ENCODE measurements at regions not wholly inside any gene's neighbourhood (a gene's known extent, or its start where the extent isn't known, plus 50 kb on each side); places are given as distances from the start of the nearest gene placed in this dataset.
"Not testable (repeated sequence)": the region's sequence is repeated elsewhere in the genome, so short reads cannot be mapped to it uniquely, and the experiment has no call there.

GRCh38 chr9:84501587-84501986 lies 161.0 kb upstream of the SLC28A3 start:
- no peak for DNase-seq (ENCODE audit: low read depth in 2 of 3, low spot score in 1 of 3)

- DNase-seq (ENCODE audit: low read depth in 2 of 3, low spot score in 1 of 3), result no peak
Observed at GRCh38 chr9:84502066-84502465, 161.5 kb upstream of the SLC28A3 start.

DNA sequence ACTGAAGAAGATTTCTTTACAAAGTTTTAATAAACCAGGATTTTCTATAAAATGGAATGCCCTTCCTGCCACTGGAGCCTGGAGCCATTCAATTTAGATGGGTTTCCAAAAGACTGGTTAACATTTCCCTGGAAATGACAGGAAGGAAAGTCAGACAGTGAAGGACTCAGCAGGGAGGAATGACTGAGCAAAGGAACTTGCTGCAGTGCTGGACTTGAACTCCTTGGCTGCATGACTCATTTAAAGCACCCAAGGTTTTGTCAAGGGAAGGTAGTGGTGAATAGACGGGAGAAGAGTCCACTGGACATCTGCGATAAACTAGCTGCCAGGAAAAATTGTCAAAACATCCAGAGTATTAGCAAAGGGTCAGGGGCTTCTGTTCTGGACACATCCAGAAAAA lies 163.8 kb upstream of the SLC28A3 start:
- DNase-seq (ENCODE audit: low read depth in 2 of 3, low spot score in 1 of 3), result no peak

GRCh38 chr9:84511651-84512050 lies 157.9 kb upstream of the NTRK2 start:
- DNase-seq (ENCODE audit: low read depth in 2 of 3, low spot score in 1 of 3), result no peak

DNA sequence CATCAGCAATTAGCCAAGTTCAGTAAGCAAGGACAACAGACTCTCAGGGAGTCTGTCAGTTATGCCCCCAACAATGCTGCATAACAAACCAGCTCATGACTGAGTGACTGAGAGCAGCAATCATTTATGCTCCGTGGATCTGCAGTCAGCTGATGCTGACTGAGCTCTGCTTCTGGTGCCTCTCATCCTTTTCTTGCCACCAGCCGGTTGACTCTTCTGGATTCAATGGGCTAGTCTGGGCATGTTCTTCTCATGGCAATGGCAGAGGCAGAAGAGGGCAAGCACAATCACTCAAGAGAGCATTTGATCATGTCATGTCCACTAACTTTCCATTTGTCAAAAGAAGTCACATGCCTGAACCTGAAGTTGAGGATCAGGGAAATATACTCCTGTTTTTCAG lies 157.0 kb upstream of the NTRK2 start:
- no peak for DNase-seq (ENCODE audit: low read depth in 2 of 3, low spot score in 1 of 3)

- no peak for DNase-seq (ENCODE audit: low read depth in 2 of 3, low spot score in 1 of 3)
Observed at GRCh38 chr9:84513473-84513872, 156.1 kb upstream of the NTRK2 start.

GRCh38 chr9:84513979-84514378 lies 155.6 kb upstream of the NTRK2 start:
- no peak for DNase-seq (ENCODE audit: low read depth in 2 of 3, low spot score in 1 of 3)

GRCh38 chr9:84514421-84514820 lies 155.1 kb upstream of the NTRK2 start:
- DNase-seq (ENCODE audit: low read depth in 2 of 3, low spot score in 1 of 3), result no peak

- no peak for DNase-seq (ENCODE audit: low read depth in 2 of 3, low spot score in 1 of 3)
Observed at GRCh38 chr9:84517026-84517425, 152.5 kb upstream of the NTRK2 start.

- no peak for DNase-seq (ENCODE audit: low read depth in 2 of 3, low spot score in 1 of 3)
Observed at GRCh38 chr9:84519413-84519812, 150.1 kb upstream of the NTRK2 start.

DNA sequence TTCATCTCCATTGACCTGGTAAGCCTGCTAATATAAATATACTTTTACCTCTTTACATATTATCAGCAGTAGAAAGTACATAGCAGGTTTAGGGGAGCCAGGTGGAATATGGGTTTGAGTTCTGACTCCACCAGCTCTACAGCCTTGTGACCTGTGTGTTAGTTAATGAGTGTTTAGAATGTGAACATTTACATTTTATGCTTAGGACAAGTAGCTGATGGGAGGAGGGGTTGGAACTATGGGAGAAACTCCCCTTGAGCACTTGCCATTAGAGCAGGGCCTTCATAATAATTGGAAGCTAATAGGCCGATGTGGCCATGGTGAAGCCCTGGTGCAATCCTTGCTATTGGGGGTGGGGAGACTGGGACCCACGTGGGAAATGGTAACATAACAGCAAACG lies 148.3 kb upstream of the NTRK2 start:
- DNase-seq (ENCODE audit: low read depth in 2 of 3, low spot score in 1 of 3), result no peak

DNA sequence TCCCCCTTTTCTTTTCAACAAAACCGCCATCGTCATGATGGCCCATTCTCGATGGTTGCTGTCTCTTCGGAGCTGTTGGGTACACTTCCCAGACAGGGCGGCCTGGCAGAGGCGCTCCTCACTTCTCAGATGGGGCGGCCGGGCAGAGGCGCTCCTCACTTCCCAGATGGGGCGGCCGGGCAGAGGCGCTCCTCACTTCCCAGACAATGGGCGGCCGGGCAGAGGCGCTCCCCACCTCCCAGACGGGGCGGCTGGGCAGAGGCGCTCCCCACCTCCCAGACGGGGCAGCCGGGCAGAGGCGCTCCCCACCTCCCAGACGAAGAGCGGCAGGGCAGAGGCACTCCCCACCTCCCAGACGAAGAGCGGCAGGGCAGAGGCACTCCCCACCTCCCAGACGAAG lies 143.3 kb upstream of the NTRK2 start:
- not testable (repeated sequence) for DNase-seq (ENCODE audit: low read depth in 2 of 3, low spot score in 1 of 3)

DNA sequence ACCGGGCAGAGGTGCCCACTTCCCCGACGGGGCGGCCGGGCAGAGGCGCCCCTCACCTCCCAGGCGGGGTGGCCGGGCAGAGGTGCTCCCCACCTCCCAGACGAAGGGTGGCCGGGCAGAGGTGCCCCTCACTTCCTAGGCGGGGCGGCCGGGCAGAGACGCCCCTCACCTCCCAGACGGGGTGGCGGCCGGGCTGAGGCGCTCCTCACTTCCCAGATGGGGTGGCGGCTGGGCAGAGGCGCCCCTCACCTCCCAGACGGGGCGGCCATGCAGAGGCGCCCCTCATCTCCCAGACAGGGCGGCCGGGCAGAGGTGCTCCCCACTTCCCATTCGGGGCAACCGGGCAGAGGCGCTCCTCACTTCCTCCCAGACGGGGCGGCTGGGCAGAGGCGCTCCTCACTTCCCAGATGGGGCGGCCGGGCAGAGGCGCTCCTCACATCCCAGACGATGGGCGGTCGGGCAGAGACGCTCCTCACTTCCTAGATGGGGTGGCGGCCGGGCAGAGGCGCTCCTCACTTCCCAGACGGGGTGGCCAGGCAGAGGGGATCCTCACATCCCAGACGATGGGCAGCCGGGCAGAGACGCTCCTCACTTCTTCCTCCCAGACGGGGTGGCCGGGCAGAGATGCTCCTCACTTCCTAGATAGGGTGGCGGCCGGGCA lies 142.3 kb upstream of the NTRK2 start:
- not testable (repeated sequence) for DNase-seq (ENCODE audit: low read depth in 2 of 3, low spot score in 1 of 3)

GRCh38 chr9:84535973-84536372 lies 133.6 kb upstream of the NTRK2 start:
- DNase-seq (ENCODE audit: low read depth in 2 of 3, low spot score in 1 of 3), result not testable (repeated sequence)

DNA sequence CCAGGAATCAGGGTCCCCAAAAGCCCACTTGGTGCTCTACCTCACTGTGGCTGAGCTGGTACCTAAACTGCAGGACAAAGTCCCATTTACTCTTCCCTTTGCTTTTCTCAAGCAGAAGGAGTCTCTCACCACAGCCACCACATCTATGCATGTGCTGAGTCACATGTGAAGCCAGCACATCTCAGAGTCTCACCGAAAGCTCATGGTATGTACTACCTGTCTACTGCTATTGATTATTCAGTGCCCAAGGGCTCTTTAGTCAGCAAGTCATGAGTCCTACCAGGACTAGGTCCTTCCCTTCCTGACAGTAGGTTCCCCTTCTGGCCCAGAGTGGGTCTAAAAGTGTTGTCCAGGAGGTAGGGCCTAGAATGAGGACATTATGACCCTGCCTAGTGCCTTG lies 130.7 kb upstream of the NTRK2 start:
- DNase-seq (ENCODE audit: low read depth in 2 of 3, low spot score in 1 of 3), result no peak

GRCh38 chr9:84542554-84542953 lies 127.0 kb upstream of the NTRK2 start:
- no peak for DNase-seq (ENCODE audit: low read depth in 2 of 3, low spot score in 1 of 3)

- no peak for DNase-seq (ENCODE audit: low read depth in 2 of 3, low spot score in 1 of 3)
Observed at GRCh38 chr9:84554069-84554664, 115.4 kb upstream of the NTRK2 start.

DNA sequence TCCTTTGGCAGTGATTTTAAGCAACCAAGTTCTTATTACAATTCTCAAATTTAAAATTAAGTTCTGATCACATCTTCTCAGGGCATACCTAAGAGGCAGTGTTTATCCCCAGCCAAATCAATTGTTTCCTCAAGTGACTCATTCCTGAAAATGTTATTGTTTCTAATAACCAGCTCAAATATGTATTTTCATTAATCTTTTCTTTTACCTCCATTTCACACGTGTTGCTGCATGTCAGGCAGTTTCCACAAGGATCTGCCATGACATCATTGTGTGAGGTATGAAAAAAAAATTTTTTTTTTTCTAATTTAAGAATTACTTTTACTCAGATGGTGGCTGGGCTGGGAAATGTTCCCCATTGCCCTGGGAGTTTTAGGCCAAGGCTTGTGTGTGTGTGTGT lies 113.0 kb upstream of the NTRK2 start:
- no peak for DNase-seq (ENCODE audit: low read depth in 2 of 3, low spot score in 1 of 3)

GRCh38 chr9:84557751-84558150 lies 111.8 kb upstream of the NTRK2 start:
- no peak for DNase-seq (ENCODE audit: low read depth in 2 of 3, low spot score in 1 of 3)

GRCh38 chr9:84563691-84564090 lies 105.8 kb upstream of the NTRK2 start:
- no peak for DNase-seq (ENCODE audit: low read depth in 2 of 3, low spot score in 1 of 3)

DNA sequence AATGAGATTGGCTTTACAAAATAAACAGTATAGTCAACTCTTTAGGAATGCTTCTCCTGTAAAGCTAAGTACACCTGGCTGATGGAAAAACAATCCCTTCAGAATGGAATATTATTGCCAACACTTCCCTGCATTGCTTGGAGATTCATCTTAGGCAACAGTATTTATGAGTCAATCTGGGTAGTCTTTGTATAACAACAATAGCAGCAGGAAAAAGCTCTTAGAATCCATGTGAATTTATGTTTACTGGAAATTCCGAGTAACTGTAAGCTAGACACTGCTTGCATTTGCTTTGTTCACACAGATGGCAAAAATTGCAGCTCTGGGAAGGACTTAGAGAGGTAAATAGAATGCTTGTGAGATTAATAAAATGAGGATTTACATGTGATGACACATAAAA lies 101.7 kb upstream of the NTRK2 start:
- DNase-seq (ENCODE audit: low read depth in 2 of 3, low spot score in 1 of 3), result no peak

DNA sequence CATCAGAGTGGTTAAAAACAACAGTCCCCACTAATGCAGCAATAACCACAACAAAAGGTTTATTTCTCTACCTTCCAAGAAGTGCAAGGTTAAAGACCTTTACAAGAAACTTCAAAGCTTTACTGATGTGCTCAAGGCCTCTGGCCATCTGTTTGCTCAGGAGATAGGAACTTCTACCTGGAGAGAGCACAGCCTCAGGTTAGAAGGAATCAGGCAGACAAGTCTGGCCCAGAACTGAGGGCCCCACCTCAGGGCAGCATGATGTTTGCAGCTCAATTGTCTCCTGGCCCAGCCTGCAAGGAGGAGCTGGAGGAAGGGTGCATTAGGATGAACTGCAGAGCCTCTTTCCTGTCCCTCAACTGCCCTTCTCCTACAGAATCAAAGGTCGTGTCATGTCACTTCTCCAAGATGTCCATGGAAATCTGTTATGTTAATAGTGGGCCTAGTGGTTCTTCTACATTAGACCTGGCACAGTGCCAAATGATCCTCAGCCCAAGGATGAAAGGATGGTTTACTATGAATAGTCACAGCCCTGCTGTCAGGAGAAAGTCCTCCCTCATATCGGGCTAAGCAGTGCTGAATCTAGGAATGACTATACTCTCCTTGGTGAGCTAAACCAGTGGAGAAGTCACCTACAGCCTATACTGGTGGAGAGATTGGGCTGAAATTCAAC lies 98.9 kb upstream of the NTRK2 start:
- no peak for DNase-seq (ENCODE audit: low read depth in 2 of 3, low spot score in 1 of 3)

DNA sequence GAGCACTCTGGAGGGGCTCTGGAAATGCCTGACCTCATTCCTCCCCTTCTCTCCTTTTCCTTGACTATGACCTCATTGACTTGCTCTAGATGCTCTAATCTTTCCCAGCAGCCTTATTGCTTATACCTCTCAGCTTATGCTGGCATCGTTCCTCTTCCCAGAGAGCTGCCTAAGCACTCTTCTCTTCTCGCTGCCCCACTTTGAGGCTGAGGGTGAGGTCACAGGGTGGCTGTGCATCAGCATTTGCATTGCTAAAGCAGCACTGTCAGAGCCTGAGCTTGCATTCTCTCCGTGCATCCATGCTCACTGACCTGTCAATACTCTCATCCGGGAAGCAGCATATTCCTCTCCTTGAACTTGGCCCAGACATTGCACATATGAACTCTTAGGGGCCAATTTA lies 96.4 kb upstream of the NTRK2 start:
- DNase-seq (ENCODE audit: low read depth in 2 of 3, low spot score in 1 of 3), result no peak
